HepG2 (cell line): ENCODE measurements at regions not wholly inside any gene's neighbourhood (a gene's known extent, or its start where the extent isn't known, plus 50 kb on each side); places are given as distances from the start of the nearest gene placed in this dataset.

Experiments used
- POLR2A ChIP-seq, 2 experiments: IDR thresholded peaks; 2 replicates each; pipeline ENCODE4 v1.6.1; 2011; ENCODE audit warnings: low read depth in 2 of 2, low read length in 2 of 2, mild to moderate bottlenecking in 1 of 2, moderate library complexity in 1 of 2; ENCODE audit not compliant: insufficient read depth in 1 of 2
- TF ChIP-seq, protein P1 (sequence below): sonication (generic); formaldehyde crosslinking; conservative IDR thresholded peaks from 2 replicates; pipeline ENCODE4 v1.5.0; 2020; ENCODE audit warnings: missing genetic modification reagents
- TF ChIP-seq, protein P2 (sequence below): sonication (generic); formaldehyde crosslinking; IDR thresholded peaks from 2 replicates; pipeline ENCODE4 v1.5.0; 2020; ENCODE audit warnings: mild to moderate bottlenecking, missing genetic modification reagents, moderate library complexity

DNA sequence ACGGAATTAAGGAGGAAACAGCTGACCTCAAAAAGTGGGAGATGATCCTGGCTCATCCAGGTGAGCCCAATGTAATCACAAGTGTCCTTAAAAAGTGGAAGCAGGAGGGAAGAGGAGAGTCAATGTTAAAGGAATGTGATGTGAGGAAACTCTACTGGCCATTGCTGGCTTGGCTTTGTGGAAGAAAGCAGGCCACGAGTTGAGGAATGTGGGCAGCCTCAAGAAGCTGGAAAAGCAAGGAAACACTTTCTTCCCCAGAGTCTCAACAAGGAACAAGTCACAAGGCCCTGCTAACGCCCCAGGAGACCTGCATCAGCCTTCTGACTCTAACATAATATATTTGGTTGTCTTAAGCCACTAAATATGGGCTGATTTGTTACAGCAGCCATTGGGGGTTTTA is 252.8 kb downstream of the PSAT1 start:
- TF ChIP-seq POLR2A (IDR thresholded peaks at IDR 0.05; ENCODE audit: insufficient read depth in 1 of 2, low read depth in 2 of 2, low read length in 2 of 2) = no peak
- TF ChIP-seq, protein P1, sequence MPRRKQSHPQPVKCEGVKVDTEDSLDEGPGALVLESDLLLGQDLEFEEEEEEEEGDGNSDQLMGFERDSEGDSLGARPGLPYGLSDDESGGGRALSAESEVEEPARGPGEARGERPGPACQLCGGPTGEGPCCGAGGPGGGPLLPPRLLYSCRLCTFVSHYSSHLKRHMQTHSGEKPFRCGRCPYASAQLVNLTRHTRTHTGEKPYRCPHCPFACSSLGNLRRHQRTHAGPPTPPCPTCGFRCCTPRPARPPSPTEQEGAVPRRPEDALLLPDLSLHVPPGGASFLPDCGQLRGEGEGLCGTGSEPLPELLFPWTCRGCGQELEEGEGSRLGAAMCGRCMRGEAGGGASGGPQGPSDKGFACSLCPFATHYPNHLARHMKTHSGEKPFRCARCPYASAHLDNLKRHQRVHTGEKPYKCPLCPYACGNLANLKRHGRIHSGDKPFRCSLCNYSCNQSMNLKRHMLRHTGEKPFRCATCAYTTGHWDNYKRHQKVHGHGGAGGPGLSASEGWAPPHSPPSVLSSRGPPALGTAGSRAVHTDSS (CRISPR knock-in tag) = no peak
- TF ChIP-seq, protein P2, sequence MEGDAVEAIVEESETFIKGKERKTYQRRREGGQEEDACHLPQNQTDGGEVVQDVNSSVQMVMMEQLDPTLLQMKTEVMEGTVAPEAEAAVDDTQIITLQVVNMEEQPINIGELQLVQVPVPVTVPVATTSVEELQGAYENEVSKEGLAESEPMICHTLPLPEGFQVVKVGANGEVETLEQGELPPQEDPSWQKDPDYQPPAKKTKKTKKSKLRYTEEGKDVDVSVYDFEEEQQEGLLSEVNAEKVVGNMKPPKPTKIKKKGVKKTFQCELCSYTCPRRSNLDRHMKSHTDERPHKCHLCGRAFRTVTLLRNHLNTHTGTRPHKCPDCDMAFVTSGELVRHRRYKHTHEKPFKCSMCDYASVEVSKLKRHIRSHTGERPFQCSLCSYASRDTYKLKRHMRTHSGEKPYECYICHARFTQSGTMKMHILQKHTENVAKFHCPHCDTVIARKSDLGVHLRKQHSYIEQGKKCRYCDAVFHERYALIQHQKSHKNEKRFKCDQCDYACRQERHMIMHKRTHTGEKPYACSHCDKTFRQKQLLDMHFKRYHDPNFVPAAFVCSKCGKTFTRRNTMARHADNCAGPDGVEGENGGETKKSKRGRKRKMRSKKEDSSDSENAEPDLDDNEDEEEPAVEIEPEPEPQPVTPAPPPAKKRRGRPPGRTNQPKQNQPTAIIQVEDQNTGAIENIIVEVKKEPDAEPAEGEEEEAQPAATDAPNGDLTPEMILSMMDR (CRISPR knock-in tag) = no peak
